ENCODE measurements at regions not wholly inside any gene's neighbourhood (a gene's known extent, or its start where the extent isn't known, plus 50 kb on each side); places are given as distances from the start of the nearest gene placed in this dataset.

DNA sequence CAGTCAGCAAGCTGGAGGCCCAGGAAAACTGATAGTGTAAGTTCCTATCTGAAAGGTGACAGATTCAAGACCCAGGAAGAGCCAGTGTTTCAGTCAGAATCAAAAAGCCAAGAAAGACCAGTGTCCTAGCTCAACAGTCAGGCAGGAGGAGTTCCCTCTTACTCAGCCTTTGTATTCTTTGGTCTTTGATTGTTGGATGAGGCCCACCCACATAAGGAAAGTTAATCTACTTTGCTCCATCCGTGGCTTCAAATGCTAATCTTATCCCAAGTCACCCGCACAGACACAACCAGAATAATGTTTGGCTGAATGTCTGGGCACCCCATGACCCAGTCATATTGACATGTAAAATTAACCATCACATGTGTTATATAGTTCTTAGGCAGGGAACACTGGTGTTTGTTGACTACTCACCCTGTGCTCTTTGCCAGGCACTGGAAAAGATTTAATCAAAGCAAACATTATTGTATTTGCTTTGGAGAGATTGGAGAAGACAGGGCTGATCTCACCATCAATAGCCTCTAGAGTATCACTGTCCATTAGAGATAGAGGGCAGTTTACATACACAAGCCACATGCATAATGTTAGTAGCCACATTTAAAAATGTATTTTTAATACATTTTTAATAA, 96.3 kb upstream of the KCNN2 start:
- no peak for FAIRE-seq
- no TSS peak for BruUV-seq (replicated peaks)
- no peak for ATAC-seq
- Histone ChIP-seq H3K36me3 (ENCODE audit: control insufficient read depth, insufficient read depth, low read length) (no peaks in the 10 kb centered on the region), H3K4me3 (no peak overlapping the region), H3K27me3 (ENCODE audit: control insufficient read depth in 2 of 2, insufficient read depth in 2 of 2, low read length in 2 of 2) (no peaks in the 10 kb centered on the region), H3K9ac (ENCODE audit: insufficient read depth in 1 of 2, low read depth in 2 of 2, low read length in 2 of 2) (no peak overlapping the region), H3K27ac (ENCODE audit: extremely low read depth, low read depth, low read length) (no peak overlapping the region), H3K79me2 (ENCODE audit: control insufficient read depth, insufficient read depth, low read length) (no peaks in the 10 kb centered on the region), H3K4me2 (ENCODE audit: insufficient read depth, low read length) (no peak overlapping the region), H2AFZ (ENCODE audit: low read depth, low read length) (no peak overlapping the region), H4K20me1 (replicated peaks; ENCODE audit: control insufficient read depth, insufficient read depth, low read length) (no peaks in the 10 kb centered on the region), H3K9me1 (ENCODE audit: control insufficient read depth, insufficient read depth, low read length) (no peaks in the 10 kb centered on the region), H3K9me3 (replicated peaks; ENCODE audit: control insufficient read depth, insufficient read depth, low read depth, low read length) (no peaks in the 10 kb centered on the region), H3K4me1 (replicated peaks in 1 of 2; ENCODE audit: control insufficient read depth in 2 of 2, insufficient read depth in 2 of 2, low read length in 2 of 2) (no peaks in the 10 kb centered on the region)
- in situ Hi-C loops (cut with MboI) (no loop called here), intact Hi-C loops (cut with micrococcal nuclease) (no loop called here)
- CTCF ChIA-PET (ENCODE audit: low intra/inter-chr PET ratio): no interaction called here
- 3% methylated on average over 2 of the region's 2 CpGs for WGBS (ENCODE audit: insufficient coverage, low coverage, missing lambda C conversion rate)
- TF ChIP-seq PHB2 (IDR thresholded peaks at IDR 0.05; ENCODE audit: low read depth) (no peak), CCAR2 (IDR thresholded peaks at IDR 0.05; ENCODE audit: low read depth, low read length) (no peak), BCL6 (CRISPR knock-in tag; IDR thresholded peaks at IDR 0.05) (no peak), MXI1 (IDR thresholded peaks at IDR 0.05; ENCODE audit: low read depth, low read length) (no peak), HDAC8 (tag; IDR thresholded peaks at IDR 0.05) (no peak), ZNF589 (CRISPR knock-in tag; IDR thresholded peaks at IDR 0.05; ENCODE audit: low read depth) (no peak), TBL1XR1 (IDR thresholded peaks at IDR 0.05; ENCODE audit: low read length in 2 of 2) (no peak), BRD9 (IDR thresholded peaks at IDR 0.05; ENCODE audit: low read depth, partially characterized antibody) (no peak), ZNF347 (CRISPR knock-in tag; IDR thresholded peaks at IDR 0.05; ENCODE audit: low read depth) (no peak), PURB (CRISPR knock-in tag; IDR thresholded peaks at IDR 0.05; ENCODE audit: low read depth) (no peak), ZNF444 (CRISPR knock-in tag; IDR thresholded peaks at IDR 0.05) (no peak), TEAD4 (IDR thresholded peaks at IDR 0.05; ENCODE audit: low read length) (no peak), TEAD4 (CRISPR knock-in tag; IDR thresholded peaks at IDR 0.05; ENCODE audit: borderline replicate concordance) (no peak), CREB1 (IDR thresholded peaks at IDR 0.05) (no peak), CREB1 (CRISPR knock-in tag; IDR thresholded peaks at IDR 0.05) (no peak), GABPB2 (CRISPR knock-in tag; conservative IDR thresholded peaks at IDR 0.05) (no peak), CBFB (CRISPR knock-in tag; IDR thresholded peaks at IDR 0.05) (no peak), RBM25 (IDR thresholded peaks at IDR 0.05; ENCODE audit: low read depth, low read length, severe bottlenecking) (no peak), SP2 (IDR thresholded peaks at IDR 0.05; ENCODE audit: extremely low read depth, low read depth, low read length, poor library complexity, severe bottlenecking) (no peak)
- TF ChIP-seq, protein P1, sequence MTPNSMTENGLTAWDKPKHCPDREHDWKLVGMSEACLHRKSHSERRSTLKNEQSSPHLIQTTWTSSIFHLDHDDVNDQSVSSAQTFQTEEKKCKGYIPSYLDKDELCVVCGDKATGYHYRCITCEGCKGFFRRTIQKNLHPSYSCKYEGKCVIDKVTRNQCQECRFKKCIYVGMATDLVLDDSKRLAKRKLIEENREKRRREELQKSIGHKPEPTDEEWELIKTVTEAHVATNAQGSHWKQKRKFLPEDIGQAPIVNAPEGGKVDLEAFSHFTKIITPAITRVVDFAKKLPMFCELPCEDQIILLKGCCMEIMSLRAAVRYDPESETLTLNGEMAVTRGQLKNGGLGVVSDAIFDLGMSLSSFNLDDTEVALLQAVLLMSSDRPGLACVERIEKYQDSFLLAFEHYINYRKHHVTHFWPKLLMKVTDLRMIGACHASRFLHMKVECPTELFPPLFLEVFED (CRISPR knock-in tag; conservative IDR thresholded peaks at IDR 0.05): no peak
- no peak for DNase-seq (ENCODE audit: extremely low read depth in 1 of 4, low spot score in 3 of 4)
- POLR2A ChIA-PET: interaction anchor here (0.7 kb wide), 1 partner anchor 12 kb away, joined by 3 read pairs; no protein-coding TSS in a partner anchor
